Caco-2 (cell line): ENCODE measurements at regions not wholly inside any gene's neighbourhood (a gene's known extent, or its start where the extent isn't known, plus 50 kb on each side); places are given as distances from the start of the nearest gene placed in this dataset.

ENCODE experiments used
- BruUV-seq: library from RNA; stranded (reverse); fragments of 400-500 nt; replicated peaks from 2 replicates; lab custom pipeline; 2021; lab: Mats Ljungman, UMichigan
- CTCF ChIA-PET: fragments of 300-600 bp; sonication (Branson Sonifier 250); formaldehyde crosslinking; loops from one replicate; lab custom pipeline; 2022; ENCODE audit warnings: antibody characterized with exemption; lab: Charles Lee
- POLR2A ChIA-PET: fragments of 300-600 bp; sonication (Branson Sonifier 250); formaldehyde crosslinking; loops from one replicate; lab custom pipeline; 2022; ENCODE audit warnings: antibody characterized with exemption; lab: Charles Lee
- DNase-seq, 2 experiments: peaks; one replicate each; pipeline versions ENCODE4 v3.0.0 to v3.0.0-alpha.2; 2020 to 2022
- H3K27me3 ChIP-seq: replicated peaks from 2 replicates; pipeline ENCODE4 v1.6.0; 2011; ENCODE audit warnings: low read length; ENCODE audit not compliant: control insufficient read depth, insufficient read depth
- H3K36me3 ChIP-seq: 2 replicates; pipeline ENCODE4 v1.5.1; 2011; ENCODE audit warnings: low read length; ENCODE audit not compliant: control insufficient read depth, insufficient read depth
- H3K4me1 ChIP-seq: fragments of 250-450 bp; sonication (Bioruptor Pico); 2 replicates; pipeline ENCODE4 v1.5.1; 2020; ENCODE audit warnings: mild to moderate bottlenecking
- H3K4me3 ChIP-seq: 2 replicates; pipeline ENCODE4 v1.5.1; 2011; ENCODE audit warnings: low read depth, mild to moderate bottlenecking, control low read depth, low read length
- H3K9me3 ChIP-seq: fragments of 250-450 bp; sonication (Bioruptor Pico); 2 replicates; pipeline ENCODE4 v1.5.1; 2020; ENCODE audit warnings: mild to moderate bottlenecking, moderate library complexity
- H3K27ac Mint-ChIP-seq: one replicate; pipeline ENCODE4 v1.8.0; 2022; ENCODE audit warnings: mixed read lengths; ENCODE audit not compliant: unreplicated experiment
- H3K27me3 Mint-ChIP-seq: one replicate; pipeline ENCODE4 v1.8.0; 2022; ENCODE audit warnings: mixed read lengths; ENCODE audit not compliant: insufficient read depth, unreplicated experiment
- H3K36me3 Mint-ChIP-seq: one replicate; pipeline ENCODE4 v1.8.0; 2022; ENCODE audit warnings: mild to moderate bottlenecking, mixed read lengths; ENCODE audit not compliant: insufficient read depth, unreplicated experiment
- H3K4me1 Mint-ChIP-seq: one replicate; pipeline ENCODE4 v1.8.0; 2022; ENCODE audit warnings: low read depth, mixed read lengths; ENCODE audit not compliant: unreplicated experiment
- H3K4me3 Mint-ChIP-seq: one replicate; pipeline ENCODE4 v1.8.0; 2022; ENCODE audit warnings: mild to moderate bottlenecking, moderate library complexity, mixed read lengths; ENCODE audit not compliant: unreplicated experiment
- H3K9me3 Mint-ChIP-seq: one replicate; pipeline ENCODE4 v1.8.0; 2022; ENCODE audit warnings: mixed read lengths; ENCODE audit not compliant: unreplicated experiment
- intact Hi-C: fragments of 100-400 bp; cut with micrococcal nuclease; formaldehyde crosslinking; loops from one replicate; pipeline ENCODE4 v1.10.0; 2022; ENCODE audit not compliant: unreplicated experiment
- TF ChIP-seq, protein P1 (sequence below), 2 experiments: fragments of 200-600 bp in 1 of 2; IDR thresholded peaks; 1 replicate in 1 of 2; 2 replicates in 1 of 2; pipeline versions ENCODE4 v1.5.1 to v1.8.0; 2011 to 2022; ENCODE audit warnings: antibody characterized with exemption in 1 of 2, control low read depth in 1 of 2, inconsistent platforms in 1 of 2, low read depth in 1 of 2, low read length in 1 of 2, mild to moderate bottlenecking in 1 of 2, moderate library complexity in 1 of 2; ENCODE audit not compliant: insufficient read depth in 1 of 2, severe bottlenecking in 1 of 2, unreplicated experiment in 1 of 2

DNA sequence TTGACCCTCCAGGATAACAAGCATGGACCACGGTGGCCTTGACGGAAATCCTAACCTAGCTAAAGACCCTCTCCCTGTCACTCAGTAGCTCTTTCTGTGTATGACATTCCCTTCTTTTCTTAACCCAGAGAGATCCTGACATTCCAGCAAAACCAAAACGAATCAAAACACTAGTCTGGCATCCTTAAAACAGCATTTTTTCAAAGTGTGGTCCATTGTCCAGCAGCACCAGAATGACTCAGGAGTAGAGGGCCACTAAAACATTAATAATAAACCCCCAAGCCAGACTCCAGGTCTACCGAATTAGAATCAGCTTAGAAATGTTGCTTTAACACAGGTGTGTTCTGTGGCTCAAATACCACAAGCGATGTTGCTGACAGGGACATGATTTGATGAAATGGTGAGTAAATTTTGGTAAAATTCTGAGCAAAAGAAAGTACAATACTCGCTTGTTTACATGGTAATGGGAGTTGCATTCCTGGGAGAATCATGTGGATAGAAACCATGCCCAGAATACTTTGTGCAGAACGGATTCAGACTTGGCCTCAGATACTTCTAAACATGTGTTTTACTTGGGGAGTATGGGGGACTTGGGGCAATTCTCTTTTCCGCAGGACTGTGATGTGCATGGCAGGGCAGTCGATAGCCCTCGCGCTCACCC is 174.2 kb upstream of the KCNG1 start:
- Mint-ChIP-seq H3K27me3 (peaks cover 17% of the 10 kb centered on the region), H3K9me3 (no peaks in the 10 kb centered on the region), H3K27ac (no peak overlapping the region), H3K36me3 (no peaks in the 10 kb centered on the region), H3K4me3 (no peak overlapping the region), H3K4me1 (no peaks in the 10 kb centered on the region)
- CTCF ChIA-PET = interaction anchor here (1.1 kb wide), 1 partner anchor 209 kb away, joined by 5 read pairs; no protein-coding TSS in a partner anchor
- H3K4me1 ChIP-seq = no peaks in the 10 kb centered on the region
- H3K27me3 ChIP-seq = no peaks in the 10 kb centered on the region
- H3K9me3 ChIP-seq = no peaks in the 10 kb centered on the region
- POLR2A ChIA-PET = no interaction called here
- intact Hi-C loops = no loop called here
- H3K4me3 ChIP-seq = no peak overlapping the region
- no peaks in the 10 kb centered on the region for H3K36me3 ChIP-seq
- TF ChIP-seq, protein P1, sequence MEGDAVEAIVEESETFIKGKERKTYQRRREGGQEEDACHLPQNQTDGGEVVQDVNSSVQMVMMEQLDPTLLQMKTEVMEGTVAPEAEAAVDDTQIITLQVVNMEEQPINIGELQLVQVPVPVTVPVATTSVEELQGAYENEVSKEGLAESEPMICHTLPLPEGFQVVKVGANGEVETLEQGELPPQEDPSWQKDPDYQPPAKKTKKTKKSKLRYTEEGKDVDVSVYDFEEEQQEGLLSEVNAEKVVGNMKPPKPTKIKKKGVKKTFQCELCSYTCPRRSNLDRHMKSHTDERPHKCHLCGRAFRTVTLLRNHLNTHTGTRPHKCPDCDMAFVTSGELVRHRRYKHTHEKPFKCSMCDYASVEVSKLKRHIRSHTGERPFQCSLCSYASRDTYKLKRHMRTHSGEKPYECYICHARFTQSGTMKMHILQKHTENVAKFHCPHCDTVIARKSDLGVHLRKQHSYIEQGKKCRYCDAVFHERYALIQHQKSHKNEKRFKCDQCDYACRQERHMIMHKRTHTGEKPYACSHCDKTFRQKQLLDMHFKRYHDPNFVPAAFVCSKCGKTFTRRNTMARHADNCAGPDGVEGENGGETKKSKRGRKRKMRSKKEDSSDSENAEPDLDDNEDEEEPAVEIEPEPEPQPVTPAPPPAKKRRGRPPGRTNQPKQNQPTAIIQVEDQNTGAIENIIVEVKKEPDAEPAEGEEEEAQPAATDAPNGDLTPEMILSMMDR (IDR thresholded peaks at IDR 0.05; ENCODE audit: insufficient read depth in 1 of 2, low read depth in 1 of 2, low read length in 1 of 2, severe bottlenecking in 1 of 2, unreplicated experiment in 1 of 2) = no peak
- no TSS peak for BruUV-seq
- no peak for DNase-seq

DNA sequence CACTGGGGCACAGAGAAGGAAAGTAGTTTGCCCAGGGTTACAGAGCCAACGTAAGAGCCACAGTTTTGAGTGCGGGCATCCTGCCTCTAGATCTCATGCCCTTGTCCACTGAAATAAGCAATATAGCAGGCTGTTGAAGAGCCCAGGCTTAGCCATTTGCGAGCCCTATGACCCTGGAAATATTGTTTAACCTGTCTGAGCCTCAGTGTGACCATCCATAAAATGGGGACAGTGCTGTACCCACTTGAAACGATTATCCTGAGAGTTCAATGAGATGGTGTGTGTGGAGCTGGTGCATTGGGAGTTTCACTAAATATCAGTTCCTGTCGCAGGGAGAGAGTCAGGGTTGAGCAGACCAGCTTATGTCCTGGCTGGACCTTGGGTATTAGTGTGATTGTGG is 173.1 kb upstream of the KCNG1 start:
- Mint-ChIP-seq H3K36me3 (no peaks in the 10 kb centered on the region), H3K4me3 (no peak overlapping the region), H3K27ac (no peak overlapping the region), H3K9me3 (no peaks in the 10 kb centered on the region), H3K4me1 (no peaks in the 10 kb centered on the region), H3K27me3 (peaks cover 12% of the 10 kb centered on the region)
- Histone ChIP-seq H3K4me1 (peaks cover 2% of the 10 kb centered on the region; the same call in 1 of the 2 replicates), H3K27me3 (no peaks in the 10 kb centered on the region), H3K9me3 (no peaks in the 10 kb centered on the region), H3K4me3 (no peak overlapping the region), H3K36me3 (no peaks in the 10 kb centered on the region)
- intact Hi-C loops = no loop called here
- ChIA-PET CTCF (interaction anchor here (1.1 kb wide), 1 partner anchor 208 kb away, joined by 5 read pairs; no protein-coding TSS in a partner anchor), POLR2A (no interaction called here)
- BruUV-seq = no TSS peak
- TF ChIP-seq, protein P1 (IDR thresholded peaks at IDR 0.05; ENCODE audit: insufficient read depth in 1 of 2, low read depth in 1 of 2, low read length in 1 of 2, severe bottlenecking in 1 of 2, unreplicated experiment in 1 of 2) = no peak
- no peak for DNase-seq

DNA sequence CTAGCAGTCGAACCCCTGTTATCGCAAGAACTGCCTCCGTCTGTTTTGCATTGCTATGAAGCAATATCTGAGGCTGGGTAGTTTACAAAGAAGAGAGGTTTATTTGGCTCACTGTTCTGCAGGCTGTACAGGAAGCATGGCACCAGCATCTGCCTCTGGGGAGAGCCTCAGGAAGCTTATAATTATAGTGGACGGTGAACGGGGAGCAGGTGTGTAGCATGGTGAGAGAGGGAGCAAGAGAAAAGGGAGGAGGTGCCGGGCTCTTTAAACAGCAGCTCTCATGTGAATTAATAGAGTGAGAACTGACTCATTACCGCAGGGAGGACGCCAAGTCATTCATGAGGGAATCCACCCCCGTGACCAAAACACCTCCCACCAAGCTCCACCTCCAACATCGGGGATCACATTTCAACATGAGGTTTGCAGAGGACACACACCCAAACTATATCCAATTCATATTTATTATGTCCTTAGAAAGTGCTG is 172.6 kb upstream of the KCNG1 start:
- Histone ChIP-seq H3K9me3 (no peaks in the 10 kb centered on the region), H3K36me3 (no peaks in the 10 kb centered on the region), H3K27me3 (no peaks in the 10 kb centered on the region), H3K4me1 (peaks cover 8% of the 10 kb centered on the region; the same call in 1 of the 2 replicates), H3K4me3 (no peak overlapping the region)
- Mint-ChIP-seq H3K4me3 (no peak overlapping the region), H3K27me3 (peaks cover 9% of the 10 kb centered on the region), H3K27ac (no peak overlapping the region), H3K9me3 (no peaks in the 10 kb centered on the region), H3K4me1 (no peaks in the 10 kb centered on the region), H3K36me3 (no peaks in the 10 kb centered on the region)
- intact Hi-C loops = no loop called here
- ChIA-PET CTCF (no interaction called here), POLR2A (no interaction called here)
- BruUV-seq = no TSS peak
- DNase-seq = no peak
- TF ChIP-seq, protein P1 (IDR thresholded peaks at IDR 0.05; ENCODE audit: insufficient read depth in 1 of 2, low read depth in 1 of 2, low read length in 1 of 2, severe bottlenecking in 1 of 2, unreplicated experiment in 1 of 2) = no peak
